Right lobe of liver (tissue), 6 donors: ENCODE measurements at regions not wholly inside any gene's neighbourhood (a gene's known extent, or its start where the extent isn't known, plus 50 kb on each side); places are given as distances from the start of the nearest gene placed in this dataset.

Experiments used
- ATAC-seq, 4 donors: fragments of 200-7000 bp; cut with Tn5 transposase; one replicate each; pipeline ENCODE4 v1.9.1; 2020; ENCODE audit warnings: mild to moderate bottlenecking in 4 of 4, moderate library complexity in 4 of 4
- DNase-seq, 3 donors: peaks; one replicate each; pipeline ENCODE4 v3.0.0-alpha.2; 2020
- H3K27ac ChIP-seq, 3 donors: fragments of 200-600 bp; one replicate each; pipeline ENCODE4 v1.8.0; 2022
- H3K27me3 ChIP-seq, 2 donors: fragments of 200-600 bp; one replicate each; pipeline ENCODE4 v1.8.0; 2022
- H3K36me3 ChIP-seq, 4 donors: fragments of 200-600 bp; sonication (generic) in 1 of 4; one replicate each; pipeline versions ENCODE4 v1.5.1 to v1.8.0; 2017 to 2022; ENCODE audit warnings: control low read depth in 1 of 4
- H3K4me1 ChIP-seq, 4 donors: fragments of 200-600 bp; sonication (generic) in 1 of 4; one replicate each; pipeline versions ENCODE4 v1.5.1 to v1.8.0; 2017 to 2022; ENCODE audit warnings: control low read depth in 1 of 4
- H3K4me3 ChIP-seq, 3 donors: fragments of 200-600 bp; one replicate each; pipeline ENCODE4 v1.8.0; 2022
- H3K9me3 ChIP-seq, 4 donors: fragments of 200-600 bp; sonication (generic) in 1 of 4; one replicate each; pipeline versions ENCODE4 v1.5.1 to v1.8.0; 2017 to 2022; ENCODE audit warnings: control low read depth in 1 of 4
- POLR2A ChIP-seq: fragments of 450-650 bp; IDR thresholded peaks from one replicate; pipeline ENCODE4 v1.6.1; 2017; ENCODE audit warnings: antibody characterized with exemption, mild to moderate bottlenecking
- WGBS: methylation state at CpG from one replicate; pipeline ENCODE4 v1.1.6; 2018; ENCODE audit warnings: low coverage, low lambda C conversion rate; ENCODE audit not compliant: insufficient coverage; ENCODE audit errors: missing lambda C conversion rate; 5-methylcytosine and 5-hydroxymethylcytosine counted together
- intact Hi-C, 2 donors: fragments of 100-400 bp; cut with DNase I; formaldehyde crosslinking; loops; one replicate each; pipeline versions ENCODE4 v1.11.2 to v1.14.1; 2022
- TF ChIP-seq, protein P1 (sequence below), 4 donors: fragments of 200-600 bp in 3 of 4; fragments of 450-650 bp in 1 of 4; IDR thresholded peaks; one replicate each; pipeline versions ENCODE4 v1.5.1 to v1.8.0; 2016 to 2022; ENCODE audit warnings: antibody characterized with exemption in 4 of 4, mild to moderate bottlenecking in 2 of 4
- donor health status: DM: no; HTN: yes; CAD: no.
- donor health status: DM: no; HTN: no; CAD: no.
- donor health status: DM: no; HTN: no; CAD: no.
- donor health status: DM: no; HTN: yes; CAD: no.
- donor health status: DM: no; HTN: yes; CAD: no.

DNA sequence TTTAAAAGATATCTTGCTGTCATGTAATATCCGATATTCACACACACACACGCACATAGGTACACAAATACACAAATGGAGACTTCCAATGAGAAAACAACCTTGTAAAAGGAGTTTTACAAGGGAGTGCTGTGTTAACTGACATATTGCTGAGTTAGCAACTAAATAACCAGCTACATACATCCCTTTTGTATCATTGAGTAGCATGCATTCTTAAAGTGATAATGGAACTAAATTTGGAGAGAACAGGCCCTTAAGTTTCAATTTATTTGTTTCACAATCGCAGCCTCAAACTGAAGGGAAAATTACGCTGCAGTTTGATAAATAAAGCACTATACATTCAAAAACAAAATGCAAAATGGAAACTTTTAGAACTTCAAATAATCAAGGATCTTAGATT lies 1046.0 kb upstream of the NR2F2 start:
- TF ChIP-seq POLR2A = no peak
- TF ChIP-seq, protein P1, sequence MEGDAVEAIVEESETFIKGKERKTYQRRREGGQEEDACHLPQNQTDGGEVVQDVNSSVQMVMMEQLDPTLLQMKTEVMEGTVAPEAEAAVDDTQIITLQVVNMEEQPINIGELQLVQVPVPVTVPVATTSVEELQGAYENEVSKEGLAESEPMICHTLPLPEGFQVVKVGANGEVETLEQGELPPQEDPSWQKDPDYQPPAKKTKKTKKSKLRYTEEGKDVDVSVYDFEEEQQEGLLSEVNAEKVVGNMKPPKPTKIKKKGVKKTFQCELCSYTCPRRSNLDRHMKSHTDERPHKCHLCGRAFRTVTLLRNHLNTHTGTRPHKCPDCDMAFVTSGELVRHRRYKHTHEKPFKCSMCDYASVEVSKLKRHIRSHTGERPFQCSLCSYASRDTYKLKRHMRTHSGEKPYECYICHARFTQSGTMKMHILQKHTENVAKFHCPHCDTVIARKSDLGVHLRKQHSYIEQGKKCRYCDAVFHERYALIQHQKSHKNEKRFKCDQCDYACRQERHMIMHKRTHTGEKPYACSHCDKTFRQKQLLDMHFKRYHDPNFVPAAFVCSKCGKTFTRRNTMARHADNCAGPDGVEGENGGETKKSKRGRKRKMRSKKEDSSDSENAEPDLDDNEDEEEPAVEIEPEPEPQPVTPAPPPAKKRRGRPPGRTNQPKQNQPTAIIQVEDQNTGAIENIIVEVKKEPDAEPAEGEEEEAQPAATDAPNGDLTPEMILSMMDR (IDR thresholded peaks at IDR 0.05) = no peak
- no peak for DNase-seq
- WGBS = 56% methylated on average over 4 of the region's 4 CpGs
- Histone ChIP-seq H3K27me3 (no peaks in the 10 kb centered on the region), H3K27ac (no peak overlapping the region), H3K4me3 (no peak overlapping the region), H3K4me1 (no peaks in the 10 kb centered on the region), H3K36me3 (no peaks in the 10 kb centered on the region), H3K9me3 (no peaks in the 10 kb centered on the region)
- intact Hi-C loops = no loop called here
- ATAC-seq = no peak

- H3K27me3 ChIP-seq = no peaks in the 10 kb centered on the region
- DNase-seq = no peak
- intact Hi-C loops = no loop called here
- no peaks in the 10 kb centered on the region for H3K36me3 ChIP-seq
- WGBS = 14% methylated on average over 3 of the region's 3 CpGs
- no peak for TF ChIP-seq POLR2A
- TF ChIP-seq, protein P1 (IDR thresholded peaks at IDR 0.05) = no peak
- no peaks in the 10 kb centered on the region for H3K9me3 ChIP-seq
- H3K4me3 ChIP-seq = no peak overlapping the region
- H3K27ac ChIP-seq = peak overlapping the region in 1 of 3 donors; percentile 21
- peak in 3 of 4 donors; percentile 36 to 56 (median 52) for ATAC-seq
- H3K4me1 ChIP-seq = no peaks in the 10 kb centered on the region
These were observed 1045.5 kb upstream of the NR2F2 start for GRCh38 chr15:95284933-95285421.

DNA sequence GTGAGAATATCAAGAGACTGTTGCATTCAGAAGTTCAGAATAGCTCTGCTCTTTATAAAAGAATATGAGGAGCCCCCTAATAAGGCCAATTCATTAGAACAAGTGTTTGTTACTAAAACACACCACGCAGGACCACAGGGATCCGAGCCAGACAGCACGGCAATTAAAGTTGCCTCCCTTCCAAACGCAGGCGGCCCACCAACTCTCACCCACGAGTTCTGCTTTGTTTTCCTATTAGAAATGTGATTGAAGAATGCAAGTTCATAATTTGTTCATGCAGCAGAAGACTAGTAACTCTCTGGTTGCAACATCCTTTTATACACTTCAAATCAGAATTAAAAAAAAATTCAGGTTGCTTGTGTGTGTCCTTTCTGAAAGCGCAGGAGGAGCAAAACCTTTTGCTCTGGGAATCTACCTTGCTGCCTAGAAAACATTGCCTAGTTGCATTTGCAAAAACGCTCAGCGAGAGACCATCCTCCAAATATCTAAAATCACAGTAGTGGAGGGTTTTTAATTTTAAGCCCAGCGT lies 1044.1 kb upstream of the NR2F2 start:
- H3K27ac ChIP-seq = no peak overlapping the region
- H3K4me3 ChIP-seq = no peak overlapping the region
- no peaks in the 10 kb centered on the region for H3K4me1 ChIP-seq
- no peaks in the 10 kb centered on the region for H3K9me3 ChIP-seq
- H3K36me3 ChIP-seq = no peaks in the 10 kb centered on the region
- H3K27me3 ChIP-seq = no peaks in the 10 kb centered on the region
- TF ChIP-seq, protein P1 (IDR thresholded peaks at IDR 0.05) = no peak
- no peak for TF ChIP-seq POLR2A
- WGBS = 44% methylated on average over 10 of the region's 10 CpGs
- intact Hi-C loops = no loop called here
- DNase-seq = no peak
- no peak for ATAC-seq

- no peak overlapping the region for H3K27ac ChIP-seq
- DNase-seq (no peak), ATAC-seq (no peak)
- no peak for TF ChIP-seq POLR2A
- TF ChIP-seq, protein P1 (IDR thresholded peaks at IDR 0.05) = no peak
- intact Hi-C loops = no loop called here
- H3K4me3 ChIP-seq = no peak overlapping the region
- 51% methylated on average over 6 of the region's 9 CpGs for WGBS
- no peaks in the 10 kb centered on the region for H3K27me3 ChIP-seq
- H3K4me1 ChIP-seq = no peaks in the 10 kb centered on the region
- no peaks in the 10 kb centered on the region for H3K36me3 ChIP-seq
- H3K9me3 ChIP-seq = no peaks in the 10 kb centered on the region
These were observed 1042.8 kb upstream of the NR2F2 start for GRCh38 chr15:95287720-95288103.

- intact Hi-C loops = no loop called here
- H3K27ac ChIP-seq = no peak overlapping the region
- ATAC-seq (no peak), DNase-seq (no peak)
- H3K27me3 ChIP-seq = no peaks in the 10 kb centered on the region
- H3K9me3 ChIP-seq = no peaks in the 10 kb centered on the region
- WGBS = 70% methylated on average over 1 of the region's 1 CpG
- H3K4me1 ChIP-seq = no peaks in the 10 kb centered on the region
- no peak overlapping the region for H3K4me3 ChIP-seq
- TF ChIP-seq, protein P1 (IDR thresholded peaks at IDR 0.05) = no peak
- TF ChIP-seq POLR2A = no peak
- no peaks in the 10 kb centered on the region for H3K36me3 ChIP-seq
These were observed 1041.9 kb upstream of the NR2F2 start for GRCh38 chr15:95288626-95289025.
